HG03280 (cell line): ENCODE measurements at regions not wholly inside any gene's neighbourhood (a gene's known extent, or its start where the extent isn't known, plus 50 kb on each side); places are given as distances from the start of the nearest gene placed in this dataset.

ENCODE experiments used
- ATAC-seq: cut with Tn5 transposase; IDR thresholded peaks from one replicate; pipeline ENCODE4 v1.9.1; 2021; ENCODE audit warnings: mild to moderate bottlenecking, moderate library complexity; ENCODE audit not compliant: unreplicated experiment

- peak; percentile 87 for ATAC-seq
Measured at GRCh38 chr6:11366183-11366933, 133.9 kb upstream of the NEDD9 start.

GRCh38 chr6:11364971-11365397 lies 132.5 kb upstream of the NEDD9 start:
- ATAC-seq = no peak

- ATAC-seq = no peak
Measured at GRCh38 chr6:11363881-11364576, 131.6 kb upstream of the NEDD9 start.

- ATAC-seq = no peak
Measured at GRCh38 chr6:11362564-11362963, 130.1 kb upstream of the NEDD9 start.

- no peak for ATAC-seq
Measured at GRCh38 chr6:11358904-11359830, 126.7 kb upstream of the NEDD9 start.

- ATAC-seq = no peak
Measured at GRCh38 chr6:11357285-11357684, 124.8 kb upstream of the NEDD9 start.

- ATAC-seq = no peak
Measured at GRCh38 chr6:11356404-11357155, 124.1 kb upstream of the NEDD9 start.

- no peak for ATAC-seq
Measured at GRCh38 chr6:11353921-11354389, 121.5 kb upstream of the NEDD9 start.

GRCh38 chr6:11350294-11350693 lies 117.8 kb upstream of the NEDD9 start:
- no peak for ATAC-seq

GRCh38 chr6:11349880-11350279 lies 117.4 kb upstream of the NEDD9 start:
- no peak for ATAC-seq

GRCh38 chr6:11346516-11346915 lies 114.0 kb upstream of the NEDD9 start:
- no peak for ATAC-seq

- no peak for ATAC-seq
Measured at GRCh38 chr6:11345536-11345935, 113.1 kb upstream of the NEDD9 start.

GRCh38 chr6:11343963-11344723 lies 111.7 kb upstream of the NEDD9 start:
- no peak for ATAC-seq

GRCh38 chr6:11341867-11342266 lies 109.4 kb upstream of the NEDD9 start:
- no peak for ATAC-seq

GRCh38 chr6:11341303-11341702 lies 108.8 kb upstream of the NEDD9 start:
- ATAC-seq = no peak

- ATAC-seq = no peak
Measured at GRCh38 chr6:11339380-11339779, 106.9 kb upstream of the NEDD9 start.

- no peak for ATAC-seq
Measured at GRCh38 chr6:11337306-11337705, 104.8 kb upstream of the NEDD9 start.

- ATAC-seq = no peak
Measured at GRCh38 chr6:11335826-11336225, 103.4 kb upstream of the NEDD9 start.

- ATAC-seq = no peak
Measured at GRCh38 chr6:11333132-11333849, 100.8 kb upstream of the NEDD9 start.
